ENCODE measurements at regions not wholly inside any gene's neighbourhood (a gene's known extent, or its start where the extent isn't known, plus 50 kb on each side); places are given as distances from the start of the nearest gene placed in this dataset.
"Not testable (repeated sequence)": the region's sequence is repeated elsewhere in the genome, so short reads cannot be mapped to it uniquely, and the experiment has no call there.

DNA sequence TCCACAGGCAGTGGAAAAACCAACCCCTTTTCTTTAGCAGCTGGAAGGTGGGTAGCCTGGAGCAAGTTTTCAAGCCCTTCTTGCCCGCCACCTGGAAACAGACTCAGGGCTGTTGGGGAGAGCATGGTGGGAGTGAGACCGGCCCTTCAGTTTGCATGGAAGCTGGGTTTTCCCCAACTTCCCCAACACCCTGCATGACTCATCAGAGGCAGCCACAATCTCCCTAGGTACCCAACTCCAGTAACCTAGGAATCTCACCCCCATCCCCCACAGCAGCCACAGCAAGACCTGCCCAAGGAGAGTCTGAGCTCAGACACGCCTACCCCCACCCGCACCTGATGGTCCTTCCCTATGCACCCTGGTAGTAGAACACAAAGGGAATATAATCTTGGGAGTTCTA lies 86.3 kb upstream of the IRAK1BP1 start:
- Histone ChIP-seq H3K4me1 (ENCODE audit: insufficient read depth, low read length, poor library complexity, severe bottlenecking) (no peaks in the 10 kb centered on the region), H3K9me3 (ENCODE audit: low read depth, low read length, poor library complexity, severe bottlenecking) (no peaks in the 10 kb centered on the region), H3K4me3 (ENCODE audit: low read depth, low read length, poor library complexity, severe bottlenecking) (no peak overlapping the region), H3K27me3 (replicated peaks; ENCODE audit: insufficient read depth, low read depth, low read length, poor library complexity) (no peaks in the 10 kb centered on the region), H3K27ac (ENCODE audit: low read depth, low read length, poor library complexity, severe bottlenecking) (no peak overlapping the region), H3K36me3 (ENCODE audit: insufficient read depth, low read length, poor library complexity, severe bottlenecking) (no peaks in the 10 kb centered on the region)
- no TSS peak for BruUV-seq (replicated peaks)
- DNase-seq (ENCODE audit: low spot score): no peak
- intact Hi-C loops (cut with micrococcal nuclease; ENCODE audit: unreplicated experiment): no loop called here
- ChIA-PET CTCF (no interaction called here), POLR2A (ENCODE audit: low non-redundant PET) (no interaction called here)
- TF ChIP-seq CTCF (conservative IDR thresholded peaks at IDR 0.05; ENCODE audit: low read depth, low read length) (no peak), EZH2 (IDR thresholded peaks at IDR 0.05; ENCODE audit: borderline replicate concordance, low read depth, low read length, poor library complexity, severe bottlenecking) (no peak)

GRCh38 chr6:78783366-78783765 lies 84.0 kb upstream of the IRAK1BP1 start:
- POLR2A ChIA-PET (ENCODE audit: low non-redundant PET); CTCF ChIA-PET; H3K9me3 ChIP-seq (ENCODE audit: low read depth, low read length, poor library complexity, severe bottlenecking); H3K4me3 ChIP-seq (ENCODE audit: low read depth, low read length, poor library complexity, severe bottlenecking); intact Hi-C loops (cut with micrococcal nuclease; ENCODE audit: unreplicated experiment); H3K36me3 ChIP-seq (ENCODE audit: insufficient read depth, low read length, poor library complexity, severe bottlenecking); DNase-seq (ENCODE audit: low spot score); BruUV-seq (replicated peaks); H3K27ac ChIP-seq (ENCODE audit: low read depth, low read length, poor library complexity, severe bottlenecking); H3K4me1 ChIP-seq (ENCODE audit: insufficient read depth, low read length, poor library complexity, severe bottlenecking); H3K27me3 ChIP-seq (replicated peaks; ENCODE audit: insufficient read depth, low read depth, low read length, poor library complexity): not testable (repeated sequence)

DNA sequence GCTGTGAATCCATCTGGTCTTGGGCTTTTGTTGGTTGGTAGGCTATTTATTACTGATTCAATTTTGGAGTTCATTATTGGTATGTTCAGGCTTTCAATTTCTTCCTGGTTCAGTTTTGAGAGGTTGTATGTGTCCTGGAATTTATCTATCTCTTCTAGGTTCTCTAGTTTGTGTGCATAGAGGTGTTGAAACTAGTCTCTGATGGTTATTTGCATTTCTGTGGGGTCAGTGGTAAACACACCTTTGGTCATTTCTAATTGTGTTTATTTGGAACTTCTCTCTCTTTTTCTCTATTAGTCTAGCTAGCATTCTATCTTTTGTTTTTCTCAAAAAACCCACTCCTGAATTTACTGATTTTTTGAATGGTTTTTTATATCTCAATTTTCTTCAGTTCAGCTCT lies 70.1 kb upstream of the IRAK1BP1 start:
- intact Hi-C loops (cut with micrococcal nuclease; ENCODE audit: unreplicated experiment): no loop called here
- no peak for DNase-seq (ENCODE audit: low spot score)
- Histone ChIP-seq H3K4me1 (ENCODE audit: insufficient read depth, low read length, poor library complexity, severe bottlenecking) (no peaks in the 10 kb centered on the region), H3K36me3 (ENCODE audit: insufficient read depth, low read length, poor library complexity, severe bottlenecking) (no peaks in the 10 kb centered on the region), H3K9me3 (ENCODE audit: low read depth, low read length, poor library complexity, severe bottlenecking) (no peaks in the 10 kb centered on the region), H3K27me3 (replicated peaks; ENCODE audit: insufficient read depth, low read depth, low read length, poor library complexity) (no peaks in the 10 kb centered on the region), H3K27ac (ENCODE audit: low read depth, low read length, poor library complexity, severe bottlenecking) (no peak overlapping the region), H3K4me3 (ENCODE audit: low read depth, low read length, poor library complexity, severe bottlenecking) (no peak overlapping the region)
- POLR2A ChIA-PET (ENCODE audit: low non-redundant PET): no interaction called here
- BruUV-seq (replicated peaks): no TSS peak
- CTCF ChIA-PET: no interaction called here
- TF ChIP-seq EZH2 (IDR thresholded peaks at IDR 0.05; ENCODE audit: borderline replicate concordance, low read depth, low read length, poor library complexity, severe bottlenecking) (no peak), CTCF (conservative IDR thresholded peaks at IDR 0.05; ENCODE audit: low read depth, low read length) (no peak)

DNA sequence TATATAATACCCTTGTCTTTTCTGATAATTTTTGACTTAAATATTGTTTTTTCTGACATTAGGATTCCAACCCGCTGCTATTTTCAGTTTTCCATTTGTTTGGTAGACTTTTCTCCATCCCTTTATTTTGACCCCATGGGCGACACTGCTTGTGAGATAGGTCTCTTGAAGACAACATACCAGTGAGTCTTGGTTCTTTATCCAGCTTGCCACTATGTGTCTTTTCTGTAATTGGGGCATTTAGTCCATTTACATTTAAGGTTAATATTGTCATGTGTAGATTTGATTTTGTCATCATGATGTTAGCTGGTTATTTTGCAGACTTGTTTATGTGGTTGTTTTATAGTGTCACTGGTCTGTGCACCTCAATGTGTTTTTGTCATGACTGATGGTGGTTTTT lies 67.7 kb upstream of the IRAK1BP1 start:
- Histone ChIP-seq H3K9me3 (ENCODE audit: low read depth, low read length, poor library complexity, severe bottlenecking) (no peaks in the 10 kb centered on the region), H3K36me3 (ENCODE audit: insufficient read depth, low read length, poor library complexity, severe bottlenecking) (no peaks in the 10 kb centered on the region), H3K4me1 (ENCODE audit: insufficient read depth, low read length, poor library complexity, severe bottlenecking) (no peaks in the 10 kb centered on the region), H3K27me3 (replicated peaks; ENCODE audit: insufficient read depth, low read depth, low read length, poor library complexity) (no peaks in the 10 kb centered on the region), H3K27ac (ENCODE audit: low read depth, low read length, poor library complexity, severe bottlenecking) (no peak overlapping the region), H3K4me3 (ENCODE audit: low read depth, low read length, poor library complexity, severe bottlenecking) (no peak overlapping the region)
- TF ChIP-seq EZH2 (IDR thresholded peaks at IDR 0.05; ENCODE audit: borderline replicate concordance, low read depth, low read length, poor library complexity, severe bottlenecking) (no peak), CTCF (conservative IDR thresholded peaks at IDR 0.05; ENCODE audit: low read depth, low read length) (no peak)
- intact Hi-C loops (cut with micrococcal nuclease; ENCODE audit: unreplicated experiment): no loop called here
- ChIA-PET CTCF (no interaction called here), POLR2A (ENCODE audit: low non-redundant PET) (no interaction called here)
- BruUV-seq (replicated peaks): no TSS peak
- no peak for DNase-seq (ENCODE audit: low spot score)

GRCh38 chr6:78806792-78807191 lies 60.6 kb upstream of the IRAK1BP1 start:
- H3K36me3 ChIP-seq (ENCODE audit: insufficient read depth, low read length, poor library complexity, severe bottlenecking); H3K27me3 ChIP-seq (replicated peaks; ENCODE audit: insufficient read depth, low read depth, low read length, poor library complexity); H3K9me3 ChIP-seq (ENCODE audit: low read depth, low read length, poor library complexity, severe bottlenecking); intact Hi-C loops (cut with micrococcal nuclease; ENCODE audit: unreplicated experiment); H3K4me1 ChIP-seq (ENCODE audit: insufficient read depth, low read length, poor library complexity, severe bottlenecking); BruUV-seq (replicated peaks); CTCF ChIA-PET; DNase-seq (ENCODE audit: low spot score); H3K27ac ChIP-seq (ENCODE audit: low read depth, low read length, poor library complexity, severe bottlenecking); POLR2A ChIA-PET (ENCODE audit: low non-redundant PET); H3K4me3 ChIP-seq (ENCODE audit: low read depth, low read length, poor library complexity, severe bottlenecking): not testable (repeated sequence)
